H1 (cell line): ENCODE measurements at regions not wholly inside any gene's neighbourhood (a gene's known extent, or its start where the extent isn't known, plus 50 kb on each side); places are given as distances from the start of the nearest gene placed in this dataset.

Source experiments
- CTCF ChIA-PET: fragments of 300-600 bp; sonication (Branson Sonifier 250); formaldehyde crosslinking; loops from one replicate; lab custom pipeline; 2021; ENCODE audit not compliant: partially characterized antibody; lab: Charles Lee
- POLR2A ChIA-PET: fragments of 300-600 bp; sonication (Branson Sonifier 250); formaldehyde crosslinking; loops from one replicate; lab custom pipeline; 2021; ENCODE audit warnings: inconsistent platforms; ENCODE audit not compliant: partially characterized antibody; lab: Charles Lee
- DNase-seq, 2 experiments: peaks; one replicate each; pipeline versions ENCODE4 v3.0.0 to v3.0.0-alpha.2; 2010 to 2022; ENCODE audit warnings: low spot score in 2 of 2, low read depth in 1 of 2, mixed read lengths in 1 of 2
- FAIRE-seq: peaks from 2 replicates; lab custom pipeline; 2011; peaks lifted over from hg19 to GRCh38; lab: Jason Lieb, UNC
- H2AFZ ChIP-seq: 2 replicates; pipeline ENCODE4 v1.8.1; 2012; ENCODE audit warnings: low read length, inconsistent platforms
- H2AK5ac ChIP-seq: 2 replicates; pipeline ENCODE4 v1.6.1; 2013; ENCODE audit warnings: low read depth, low read length
- H2BK120ac ChIP-seq: replicated peaks from 2 replicates; pipeline ENCODE3; 2013; ENCODE audit warnings: low read depth, low read length, inconsistent platforms
- H2BK12ac ChIP-seq: 2 replicates; pipeline ENCODE4 v1.6.1; 2013; ENCODE audit warnings: low read depth, low read length
- H2BK15ac ChIP-seq: 2 replicates; pipeline ENCODE4 v1.6.1; 2013; ENCODE audit warnings: low read length
- H2BK20ac ChIP-seq: 2 replicates; pipeline ENCODE4 v1.6.1; 2013; ENCODE audit warnings: low read length
- H2BK5ac ChIP-seq: 2 replicates; pipeline ENCODE4 v1.6.1; 2013; ENCODE audit warnings: low read depth, low read length
- H3K14ac ChIP-seq: 2 replicates; pipeline ENCODE4 v1.6.1; 2013; ENCODE audit warnings: inconsistent platforms; ENCODE audit not compliant: insufficient read length
- H3K18ac ChIP-seq: 2 replicates; pipeline ENCODE4 v1.6.1; 2013; ENCODE audit warnings: low read length; ENCODE audit errors: extremely low read depth
- H3K23ac ChIP-seq: 2 replicates; pipeline ENCODE4 v1.6.1; 2013; ENCODE audit warnings: inconsistent platforms; ENCODE audit not compliant: insufficient read length
- H3K23me2 ChIP-seq: 2 replicates; pipeline ENCODE4 v1.6.1; 2013; ENCODE audit warnings: low read depth, low read length
- H3K27ac ChIP-seq: 2 replicates; pipeline ENCODE4 v1.6.1; 2011; ENCODE audit warnings: low read depth, low read length, inconsistent platforms
- H3K27me3 ChIP-seq, 4 experiments: replicated peaks in 1 of 4; 1 replicate in 1 of 4; 2 replicates in 3 of 4; pipeline versions ENCODE4 v1.6.1 to v1.8.1; 2011 to 2013; ENCODE audit warnings: low read length in 3 of 4, mild to moderate bottlenecking in 3 of 4, inconsistent platforms in 2 of 4, mixed read lengths in 2 of 4, moderate library complexity in 1 of 4; ENCODE audit not compliant: control insufficient read depth in 3 of 4, insufficient read depth in 3 of 4; ENCODE audit errors: extremely low read depth in 1 of 4
- H3K36me3 ChIP-seq, 4 experiments: 2 replicates each; pipeline versions ENCODE4 v1.6.1 to v1.8.1; 2011 to 2013; ENCODE audit warnings: mild to moderate bottlenecking in 4 of 4, low read length in 3 of 4, moderate library complexity in 2 of 4, control low read depth in 1 of 4, inconsistent platforms in 1 of 4; ENCODE audit not compliant: insufficient read depth in 4 of 4, control insufficient read depth in 2 of 4
- H3K4ac ChIP-seq: replicated peaks from 2 replicates; pipeline ENCODE3; 2013; ENCODE audit warnings: low read length, low read depth, mixed read lengths, inconsistent platforms; ENCODE audit not compliant: insufficient read length
- H3K4me1 ChIP-seq, 4 experiments: replicated peaks in 1 of 4; 1 replicate in 1 of 4; 2 replicates in 3 of 4; pipeline versions ENCODE4 v1.6.1 to v1.8.1; 2011 to 2013; ENCODE audit warnings: low read length in 3 of 4, inconsistent platforms in 2 of 4, mixed read lengths in 1 of 4; ENCODE audit not compliant: insufficient read depth in 4 of 4, control insufficient read depth in 3 of 4
- H3K4me2 ChIP-seq, 2 experiments: 2 replicates each; pipeline versions ENCODE4 v1.6.1 to v1.8.1; 2011 to 2013; ENCODE audit warnings: low read depth in 2 of 2, low read length in 2 of 2, control low read depth in 1 of 2, inconsistent platforms in 1 of 2, mild to moderate bottlenecking in 1 of 2; ENCODE audit not compliant: insufficient read depth in 1 of 2
- H3K4me3 ChIP-seq, 4 experiments: fragments of 200-600, 300-600 bp in 1 of 4; sonication (generic), shearing (Covaris generic), sonication (Bioruptor Twin) in 1 of 4; 2 replicates each; pipeline versions ENCODE4 v1.5.1 to v1.8.1; 2011 to 2016; ENCODE audit warnings: low read length in 4 of 4, low read depth in 3 of 4, control low read depth in 2 of 4, inconsistent platforms in 2 of 4, mild to moderate bottlenecking in 2 of 4, mixed read lengths in 1 of 4, moderate library complexity in 1 of 4; ENCODE audit not compliant: insufficient read depth in 2 of 4; ENCODE audit errors: extremely low read depth in 1 of 4
- H3K56ac ChIP-seq: replicated peaks from 2 replicates; pipeline ENCODE3; 2013; ENCODE audit warnings: low read depth, mild to moderate bottlenecking, mixed read lengths, low read length, inconsistent platforms; ENCODE audit not compliant: insufficient read length
- H3K79me1 ChIP-seq: 2 replicates; pipeline ENCODE4 v1.6.1; 2013; ENCODE audit warnings: low read depth, low read length, control low read depth
- H3K79me2 ChIP-seq, 2 experiments: 2 replicates each; pipeline versions ENCODE4 v1.6.1 to v1.8.1; 2012 to 2013; ENCODE audit warnings: low read length in 2 of 2, mild to moderate bottlenecking in 2 of 2, inconsistent platforms in 1 of 2; ENCODE audit not compliant: insufficient read depth in 2 of 2, control insufficient read depth in 1 of 2
- H3K9ac ChIP-seq, 4 experiments: replicated peaks in 1 of 4; 1 replicate in 1 of 4; 2 replicates in 3 of 4; pipeline versions ENCODE4 v1.6.1 to v1.8.1; 2011 to 2013; ENCODE audit warnings: low read depth in 3 of 4, low read length in 3 of 4, control low read depth in 2 of 4, mild to moderate bottlenecking in 2 of 4, moderate library complexity in 2 of 4, inconsistent platforms in 1 of 4; ENCODE audit errors: extremely low read depth in 1 of 4
- H3K9me3 ChIP-seq, 2 experiments: 2 replicates each; pipeline versions ENCODE4 v1.6.1 to v1.8.1; 2012 to 2013; ENCODE audit warnings: mild to moderate bottlenecking in 2 of 2, moderate library complexity in 2 of 2, control low read depth in 1 of 2, inconsistent platforms in 1 of 2, low read depth in 1 of 2, low read length in 1 of 2, mixed read lengths in 1 of 2; ENCODE audit not compliant: insufficient read depth in 2 of 2
- H4K20me1 ChIP-seq, 2 experiments: replicated peaks in 1 of 2; 2 replicates each; pipeline versions ENCODE3 to v1.8.1; 2011 to 2013; ENCODE audit warnings: inconsistent platforms in 2 of 2, low read length in 2 of 2, mild to moderate bottlenecking in 1 of 2; ENCODE audit not compliant: insufficient read depth in 2 of 2, control insufficient read depth in 1 of 2
- H4K5ac ChIP-seq: 2 replicates; pipeline ENCODE4 v1.6.1; 2013; ENCODE audit warnings: low read length, low read depth, mixed read lengths, inconsistent platforms; ENCODE audit not compliant: insufficient read length
- H4K8ac ChIP-seq: 2 replicates; pipeline ENCODE4 v1.8.0; 2013; ENCODE audit warnings: mild to moderate bottlenecking, moderate library complexity, low read length, inconsistent platforms; ENCODE audit not compliant: insufficient read depth; ENCODE audit errors: extremely low read depth
- H4K91ac ChIP-seq: replicated peaks from 2 replicates; pipeline ENCODE3; 2013; ENCODE audit warnings: low read length, mixed read lengths, inconsistent platforms; ENCODE audit not compliant: insufficient read length
- EP300 ChIP-seq, 2 experiments: IDR thresholded peaks; 1 replicate in 1 of 2; 2 replicates in 1 of 2; pipeline ENCODE4 v1.6.1; 2011 to 2012; ENCODE audit warnings: low read depth in 2 of 2, low read length in 2 of 2, mild to moderate bottlenecking in 2 of 2, borderline replicate concordance in 1 of 2, inconsistent platforms in 1 of 2, moderate library complexity in 1 of 2
- JUN ChIP-seq: IDR thresholded peaks from 2 replicates; pipeline ENCODE4 v1.6.1; 2011; ENCODE audit warnings: low read depth, mild to moderate bottlenecking, improper control_type of control experiment, low read length
- KDM1A ChIP-seq: fragments of 200-600, 300-600 bp; sonication (generic); IDR thresholded peaks from 2 replicates; pipeline ENCODE4 v1.7.1; 2016; ENCODE audit warnings: mild to moderate bottlenecking, low read length, borderline replicate concordance
- MAFK ChIP-seq: IDR thresholded peaks from 2 replicates; pipeline ENCODE4 v1.6.1; 2012; ENCODE audit warnings: low read depth, mild to moderate bottlenecking, improper control_type of control experiment, low read length
- NANOG ChIP-seq: IDR thresholded peaks from 2 replicates; pipeline ENCODE4 v1.6.1; 2011; ENCODE audit warnings: low read length, low read depth, mild to moderate bottlenecking, inconsistent platforms; ENCODE audit not compliant: insufficient read depth, poor library complexity, severe bottlenecking
- POLR2A ChIP-seq, 2 experiments: IDR thresholded peaks; 1 replicate in 1 of 2; 2 replicates in 1 of 2; pipeline ENCODE4 v1.6.1; 2011; ENCODE audit warnings: low read depth in 2 of 2, low read length in 2 of 2, mild to moderate bottlenecking in 2 of 2; ENCODE audit errors: control extremely low read depth in 1 of 2
- RAD21 ChIP-seq, 2 experiments: IDR thresholded peaks in 1 of 2; conservative IDR thresholded peaks in 1 of 2; 2 replicates each; pipeline ENCODE4 v1.6.1; 2011; ENCODE audit warnings: low read depth in 2 of 2, low read length in 2 of 2, improper control_type of control experiment in 1 of 2, inconsistent platforms in 1 of 2, mild to moderate bottlenecking in 1 of 2, moderate library complexity in 1 of 2
- SIX5 ChIP-seq: IDR thresholded peaks from 2 replicates; pipeline ENCODE4 v1.6.1; 2011; ENCODE audit warnings: mild to moderate bottlenecking, low read depth, low read length
- SRF ChIP-seq: IDR thresholded peaks from 2 replicates; pipeline ENCODE4 v1.6.1; 2011; ENCODE audit warnings: mild to moderate bottlenecking, low read depth, low read length, moderate library complexity
- TAF7 ChIP-seq: optimal IDR thresholded peaks from 2 replicates; pipeline ENCODE3; 2011; ENCODE audit warnings: low read depth, mild to moderate bottlenecking, inconsistent platforms, low read length, moderate library complexity, borderline replicate concordance
- TBP ChIP-seq: IDR thresholded peaks from 2 replicates; pipeline ENCODE4 v1.6.1; 2011; ENCODE audit warnings: low read depth, low read length, improper control_type of control experiment
- WGBS, 2 experiments: shearing (Covaris generic) in 1 of 2; methylation state at CpG; one replicate each; pipeline versions ENCODE4 v1.1.6 to v1.1.7; 2013 to 2015; ENCODE audit warnings: low lambda C conversion rate in 2 of 2, mixed read lengths in 2 of 2, inconsistent platforms in 1 of 2, low coverage in 1 of 2, missing lambda C conversion rate in 1 of 2; ENCODE audit not compliant: insufficient replicate concordance in 2 of 2, insufficient coverage in 1 of 2, insufficient read length in 1 of 2; ENCODE audit errors: extremely low coverage in 1 of 2, missing lambda C conversion rate in 1 of 2; 5-methylcytosine and 5-hydroxymethylcytosine counted together
- TF ChIP-seq, protein P1 (sequence below): IDR thresholded peaks from 2 replicates; pipeline ENCODE4 v1.6.1; 2012; ENCODE audit warnings: inconsistent platforms

GRCh38 chr18:23311351-23312121 is 141.6 kb upstream of the RIOK3 start:
- Histone ChIP-seq H2AK5ac (peak overlapping the region; percentile 84; the same call in 1 of the 2 replicates), H3K4me3 (no peak overlapping the region), H3K27ac (no peak overlapping the region), H3K4ac (no peak overlapping the region), H3K36me3 (no peaks in the 10 kb centered on the region), H2BK120ac (no peak overlapping the region), H3K23ac (no peak overlapping the region), H2BK5ac (no peak overlapping the region), H3K79me2 (no peaks in the 10 kb centered on the region), H3K4me2 (no peak overlapping the region), H3K9ac (no peak overlapping the region), H3K14ac (no peak overlapping the region), H2BK20ac (0 out of 2 replicates have a peak overlapping the region, but pooled peaks have one; percentile 87), H3K23me2 (no peaks in the 10 kb centered on the region), H4K20me1 (no peaks in the 10 kb centered on the region), H2AFZ (no peak overlapping the region), H4K5ac (no peak overlapping the region), H2BK12ac (peak overlapping the region; percentile 65; the same call in 1 of the 2 replicates), H3K27me3 (no peaks in the 10 kb centered on the region), H3K18ac (no peak overlapping the region), H3K4me1 (peaks cover 0 to 16% (median 10%) of the 10 kb centered on the region in 4 experiments; a peak in 4 of 7 replicates), H2BK15ac (no peak overlapping the region), H3K56ac (no peak overlapping the region), H4K91ac (no peak overlapping the region), H3K79me1 (no peaks in the 10 kb centered on the region), H3K9me3 (peaks cover 0 to 5% of the 10 kb centered on the region in 2 experiments; a peak in 1 of 4 replicates), H4K8ac (no peak overlapping the region)
- CTCF ChIA-PET: interaction anchor here (1.4 kb wide), 1 partner anchor 68 kb away, joined by 3 read pairs; no protein-coding TSS in a partner anchor
- POLR2A ChIA-PET: interaction anchor here (0.6 kb wide), 1 partner anchor 13 kb away, joined by 5 read pairs; no protein-coding TSS in a partner anchor
- 89% methylated on average over 6 of the region's 7 CpGs; no CpG with 5 or more reads in 1 of the 2 experiments for WGBS, 2 experiments
- DNase-seq (no peak), FAIRE-seq (no peak)
- TF ChIP-seq MAFK (no peak), KDM1A (no peak), NANOG (no peak), POLR2A (IDR thresholded peaks at IDR 0.05; ENCODE audit: control extremely low read depth in 1 of 2, low read depth in 2 of 2, low read length in 2 of 2) (no peak), SIX5 (no peak), TBP (no peak), RAD21 (IDR thresholded peaks at IDR 0.05 in 1 of 2, conservative IDR thresholded peaks at IDR 0.05 in 1 of 2; ENCODE audit: low read depth in 2 of 2, low read length in 2 of 2) (no peak), JUN (no peak), EP300 (IDR thresholded peaks at IDR 0.05; ENCODE audit: borderline replicate concordance in 1 of 2, low read depth in 2 of 2, low read length in 2 of 2) (no peak), TAF7 (no peak), SRF (no peak)
- TF ChIP-seq, protein P1, sequence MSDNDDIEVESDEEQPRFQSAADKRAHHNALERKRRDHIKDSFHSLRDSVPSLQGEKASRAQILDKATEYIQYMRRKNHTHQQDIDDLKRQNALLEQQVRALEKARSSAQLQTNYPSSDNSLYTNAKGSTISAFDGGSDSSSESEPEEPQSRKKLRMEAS: no peak
